ENCODE measurements at regions not wholly inside any gene's neighbourhood (a gene's known extent, or its start where the extent isn't known, plus 50 kb on each side); places are given as distances from the start of the nearest gene placed in this dataset.

DNA sequence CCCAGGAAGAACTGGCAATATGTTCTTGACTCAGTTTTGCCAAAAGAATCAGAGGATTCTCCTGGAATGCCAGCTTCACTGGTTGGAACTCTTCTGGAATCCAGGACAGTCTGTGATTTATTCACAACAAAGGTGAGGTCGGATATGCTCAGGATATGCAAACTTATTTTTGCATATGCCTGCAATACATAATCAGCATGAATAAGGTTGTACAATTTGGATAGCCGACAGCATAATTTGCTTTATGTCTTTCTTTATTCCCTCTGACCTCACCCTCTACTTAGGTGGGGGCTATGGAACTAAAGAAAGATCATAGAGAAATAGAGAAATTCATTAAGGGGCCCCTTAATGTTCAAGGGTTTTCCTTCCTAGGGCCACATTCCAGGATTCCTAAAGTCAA is 57.6 kb upstream of the AKR1E2 start:
- H3K36me3 ChIP-seq (ENCODE audit: low read length): no peaks in the 10 kb centered on the region
- H3F3A ChIP-seq (ENCODE audit: insufficient read depth): no peaks in the 10 kb centered on the region
- no peaks in the 10 kb centered on the region for H3K9me3 ChIP-seq (ENCODE audit: insufficient read depth, low read length)
- H4K20me1 ChIP-seq (ENCODE audit: low read depth, low read length): no peaks in the 10 kb centered on the region
- H3K9me2 ChIP-seq (replicated peaks; ENCODE audit: insufficient read depth, low read length): no peaks in the 10 kb centered on the region
- no peak overlapping the region for H2AFZ ChIP-seq (ENCODE audit: low read depth, low read length, severe bottlenecking)
- H3K79me2 ChIP-seq (ENCODE audit: insufficient read depth, low read length): no peaks in the 10 kb centered on the region
- TF ChIP-seq EZH2phosphoT487 (conservative IDR thresholded peaks at IDR 0.05; ENCODE audit: low read length): no peak
- TF ChIP-seq CTCF (IDR thresholded peaks at IDR 0.05; ENCODE audit: insufficient read depth, low read length, poor library complexity, severe bottlenecking): no peak
- H3K4me3 ChIP-seq (ENCODE audit: insufficient read depth, low read length, poor library complexity, severe bottlenecking): no peak overlapping the region
- no peak overlapping the region for H3K4me2 ChIP-seq (ENCODE audit: low read depth, low read length, poor library complexity, severe bottlenecking)
- H3K27me3 ChIP-seq (ENCODE audit: low read length): no peaks in the 10 kb centered on the region
- no peak overlapping the region for H3K9ac ChIP-seq (ENCODE audit: low read length)
- H3K27ac ChIP-seq (ENCODE audit: low read depth, low read length): no peak overlapping the region

DNA sequence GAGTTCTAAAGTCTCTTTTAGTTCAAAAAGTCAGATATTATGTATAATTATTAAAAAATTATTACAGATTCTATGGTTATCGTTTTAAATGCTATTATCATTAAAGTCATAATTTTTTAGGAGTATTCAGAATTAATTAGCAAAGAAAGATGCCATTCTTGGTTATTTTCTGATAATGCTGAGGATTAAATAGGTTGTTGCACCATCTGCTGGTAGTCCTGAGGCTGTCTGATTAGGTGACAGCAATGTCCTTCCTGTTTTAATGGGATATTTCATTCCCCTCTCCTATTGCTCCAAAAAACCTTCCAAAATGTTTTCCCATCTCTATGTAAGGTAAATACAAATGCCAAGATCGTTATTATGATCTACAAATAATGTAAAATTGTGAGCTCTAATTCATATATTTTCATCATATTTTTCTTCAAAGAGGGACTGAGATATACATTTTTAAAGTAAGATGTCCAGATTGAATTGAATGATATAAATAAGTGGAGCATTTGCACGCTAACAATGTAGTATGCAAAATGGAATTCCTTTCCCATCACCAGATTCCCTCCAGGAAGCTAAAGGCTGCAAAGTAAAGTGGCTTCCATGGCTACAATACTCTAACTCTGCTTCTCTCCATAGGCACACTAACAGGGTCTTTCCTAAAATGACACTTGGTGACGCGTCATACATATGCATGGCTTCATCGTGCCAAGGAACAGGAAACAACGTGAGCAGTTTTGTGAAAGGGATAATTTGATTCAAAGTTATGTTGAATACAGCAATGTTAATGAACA is 58.8 kb upstream of the AKR1E2 start:
- Histone ChIP-seq H2AFZ (ENCODE audit: low read depth, low read length, severe bottlenecking) (no peak overlapping the region), H3K4me3 (ENCODE audit: insufficient read depth, low read length, poor library complexity, severe bottlenecking) (no peak overlapping the region), H3F3A (ENCODE audit: insufficient read depth) (no peaks in the 10 kb centered on the region), H3K79me2 (ENCODE audit: insufficient read depth, low read length) (no peaks in the 10 kb centered on the region), H4K20me1 (ENCODE audit: low read depth, low read length) (no peaks in the 10 kb centered on the region), H3K27me3 (ENCODE audit: low read length) (no peaks in the 10 kb centered on the region), H3K9me2 (replicated peaks; ENCODE audit: insufficient read depth, low read length) (no peaks in the 10 kb centered on the region), H3K36me3 (ENCODE audit: low read length) (no peaks in the 10 kb centered on the region), H3K9ac (ENCODE audit: low read length) (no peak overlapping the region), H3K9me3 (ENCODE audit: insufficient read depth, low read length) (no peaks in the 10 kb centered on the region), H3K4me2 (ENCODE audit: low read depth, low read length, poor library complexity, severe bottlenecking) (no peak overlapping the region), H3K27ac (ENCODE audit: low read depth, low read length) (no peak overlapping the region)
- TF ChIP-seq CTCF (IDR thresholded peaks at IDR 0.05; ENCODE audit: insufficient read depth, low read length, poor library complexity, severe bottlenecking) (no peak), EZH2phosphoT487 (conservative IDR thresholded peaks at IDR 0.05; ENCODE audit: low read length) (no peak)

DNA sequence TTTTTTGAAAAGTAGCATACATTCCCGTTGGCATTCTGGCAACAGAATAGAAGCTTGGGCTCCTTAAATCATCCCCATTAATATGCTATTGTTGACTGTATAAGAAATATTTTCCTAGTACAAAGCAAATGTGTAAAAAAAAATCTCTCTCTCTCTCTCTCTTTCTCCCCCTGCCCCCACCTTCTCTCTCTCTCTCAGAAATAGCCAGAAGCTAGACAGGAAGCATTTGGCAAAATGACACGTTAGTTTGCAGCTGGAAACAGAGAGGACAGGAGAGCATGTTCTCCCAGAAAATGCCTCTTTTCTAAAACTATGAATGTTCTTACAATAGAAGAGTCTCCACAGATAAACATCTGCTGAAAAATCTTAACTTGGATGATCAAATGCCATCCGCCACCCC is 59.6 kb upstream of the AKR1E2 start:
- Histone ChIP-seq H3K27me3 (ENCODE audit: low read length) (no peaks in the 10 kb centered on the region), H3K79me2 (ENCODE audit: insufficient read depth, low read length) (no peaks in the 10 kb centered on the region), H3K36me3 (ENCODE audit: low read length) (no peaks in the 10 kb centered on the region), H2AFZ (ENCODE audit: low read depth, low read length, severe bottlenecking) (no peak overlapping the region), H3K27ac (ENCODE audit: low read depth, low read length) (no peak overlapping the region), H3K9me3 (ENCODE audit: insufficient read depth, low read length) (no peaks in the 10 kb centered on the region), H3K9ac (ENCODE audit: low read length) (no peak overlapping the region), H3K4me3 (ENCODE audit: insufficient read depth, low read length, poor library complexity, severe bottlenecking) (no peak overlapping the region), H3K4me2 (ENCODE audit: low read depth, low read length, poor library complexity, severe bottlenecking) (no peak overlapping the region), H4K20me1 (ENCODE audit: low read depth, low read length) (no peaks in the 10 kb centered on the region), H3K9me2 (replicated peaks; ENCODE audit: insufficient read depth, low read length) (no peaks in the 10 kb centered on the region), H3F3A (ENCODE audit: insufficient read depth) (no peaks in the 10 kb centered on the region)
- TF ChIP-seq EZH2phosphoT487 (conservative IDR thresholded peaks at IDR 0.05; ENCODE audit: low read length) (no peak), CTCF (IDR thresholded peaks at IDR 0.05; ENCODE audit: insufficient read depth, low read length, poor library complexity, severe bottlenecking) (no peak)
